Stimulated activated naive CD8-positive, alpha-beta T cell treated with anti-CD3 and anti-CD28 coated beads, Interleukin-15, amount 100 ng/mL, for 72 hours (primary cell): ENCODE measurements at regions not wholly inside any gene's neighbourhood (a gene's known extent, or its start where the extent isn't known, plus 50 kb on each side); places are given as distances from the start of the nearest gene placed in this dataset.
"Not testable (repeated sequence)": the region's sequence is repeated elsewhere in the genome, so short reads cannot be mapped to it uniquely, and the experiment has no call there.

Source experiments
- ATAC-seq: fragments of 150-1000 bp; cut with Tn5 transposase; 2 replicates; pipeline ENCODE4 v1.10.0; 2021; ENCODE audit warnings: mild to moderate bottlenecking, moderate library complexity
- DNase-seq, 2 donors: peaks; one replicate each; pipeline ENCODE4 v3.0.0; 2021 to 2022
- H3K27ac Mint-ChIP-seq, 2 donors: one replicate each; pipeline ENCODE4 v1.8.0; 2022; ENCODE audit warnings: mild to moderate bottlenecking in 2 of 2, mixed read lengths in 2 of 2, moderate library complexity in 2 of 2
- H3K27me3 Mint-ChIP-seq: one replicate; pipeline ENCODE4 v1.8.0; 2022; ENCODE audit warnings: mixed read lengths
- H3K4me1 Mint-ChIP-seq: one replicate; pipeline ENCODE4 v1.8.0; 2022; ENCODE audit warnings: mild to moderate bottlenecking, mixed read lengths
- H3K4me3 Mint-ChIP-seq, 2 donors: one replicate each; pipeline ENCODE4 v1.8.0; 2022; ENCODE audit warnings: mild to moderate bottlenecking in 2 of 2, mixed read lengths in 2 of 2, moderate library complexity in 1 of 2
- H3K9me3 Mint-ChIP-seq, 2 donors: one replicate each; pipeline ENCODE4 v1.8.0; 2022; ENCODE audit warnings: mixed read lengths in 2 of 2

DNA sequence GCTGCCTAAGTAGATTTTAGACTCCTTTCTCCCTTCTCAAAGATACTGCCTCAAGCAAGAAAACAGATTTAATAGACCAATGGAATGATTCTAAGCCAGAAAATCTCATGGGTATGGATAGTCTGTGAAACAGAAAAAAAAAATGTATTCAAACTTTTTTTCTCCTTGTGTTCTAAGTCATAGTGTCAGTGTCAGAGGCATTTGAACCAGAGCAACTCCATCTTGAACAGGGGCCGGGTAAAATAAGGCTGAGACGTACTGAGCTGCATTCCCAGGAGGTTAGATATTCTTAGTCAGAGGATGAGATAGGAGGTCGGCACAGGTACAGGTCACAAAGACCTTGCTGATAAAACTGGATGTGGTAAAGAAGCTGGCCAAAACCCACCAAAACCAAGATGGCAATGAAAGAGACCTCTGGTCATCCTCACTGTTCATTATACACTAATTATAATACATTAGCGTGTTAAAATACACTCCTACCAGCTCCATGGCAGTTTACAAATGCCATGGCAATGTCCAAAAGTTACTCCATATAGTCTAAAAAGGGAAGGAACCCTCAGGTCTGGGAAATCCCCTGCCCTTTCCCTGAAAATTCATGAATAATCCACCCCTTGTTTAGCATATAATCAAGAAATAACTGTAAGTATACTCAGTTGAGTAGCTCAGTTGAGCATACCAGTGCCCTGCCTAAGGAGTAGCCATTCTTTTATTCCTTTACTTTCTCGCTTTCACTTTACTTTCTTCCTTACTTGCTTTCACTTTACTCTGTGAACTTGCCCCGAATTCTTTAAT is 72.8 kb upstream of the GOLGA8B start:
- peaks cover 21% of the 10 kb centered on the region for H3K27me3 Mint-ChIP-seq
- no peak overlapping the region for H3K27ac Mint-ChIP-seq
- H3K9me3 Mint-ChIP-seq = no peaks in the 10 kb centered on the region
- DNase-seq = no peak
- no peaks in the 10 kb centered on the region for H3K4me1 Mint-ChIP-seq
- no peak for ATAC-seq
- H3K4me3 Mint-ChIP-seq = no peak overlapping the region

DNA sequence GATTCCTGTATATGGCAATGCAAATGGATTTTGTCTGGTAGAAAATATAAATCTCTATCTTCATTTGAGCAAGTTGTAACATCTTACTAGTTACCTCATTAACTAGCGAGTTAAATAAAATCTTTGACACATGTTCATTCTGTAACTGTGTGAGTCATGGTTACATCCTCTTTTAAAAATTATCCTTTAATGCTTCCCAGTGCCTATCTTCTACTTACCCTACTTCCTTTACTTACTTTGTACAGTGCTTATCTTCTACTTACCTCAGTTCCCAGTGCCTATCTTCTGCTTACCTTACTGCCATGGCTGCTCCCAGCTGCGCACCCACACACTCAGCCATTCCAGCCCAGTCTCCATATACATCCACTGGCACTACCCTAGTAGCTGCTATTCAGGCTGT is 71.9 kb upstream of the GOLGA8B start:
- Mint-ChIP-seq H3K4me1 (no peaks in the 10 kb centered on the region), H3K4me3 (no peak overlapping the region), H3K27ac (no peak overlapping the region), H3K9me3 (no peaks in the 10 kb centered on the region), H3K27me3 (peaks cover 17% of the 10 kb centered on the region)
- ATAC-seq = no peak
- no peak for DNase-seq

DNA sequence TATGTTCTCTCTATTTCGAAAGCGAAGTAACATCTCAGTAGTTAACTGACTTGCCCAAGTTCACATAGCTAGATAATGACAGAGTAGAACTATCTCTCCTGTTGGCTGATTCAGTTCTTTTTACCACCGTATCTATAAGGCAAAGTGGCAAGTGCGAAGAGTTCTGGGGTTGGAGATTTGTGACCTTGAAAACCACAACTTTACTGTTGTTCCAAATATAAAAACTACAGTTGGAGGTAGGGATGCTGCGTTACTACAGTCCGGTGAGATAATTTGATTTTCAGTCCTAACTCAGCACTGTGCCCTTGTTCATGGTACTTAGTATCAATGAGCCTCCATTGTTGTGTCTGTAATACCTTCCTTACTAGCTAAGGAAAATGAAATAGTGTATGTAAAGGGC is 71.2 kb upstream of the GOLGA8B start:
- ATAC-seq = no peak
- Mint-ChIP-seq H3K27ac (no peak overlapping the region), H3K9me3 (no peaks in the 10 kb centered on the region), H3K4me1 (no peaks in the 10 kb centered on the region), H3K4me3 (no peak overlapping the region), H3K27me3 (peaks cover 10% of the 10 kb centered on the region)
- no peak for DNase-seq

DNA sequence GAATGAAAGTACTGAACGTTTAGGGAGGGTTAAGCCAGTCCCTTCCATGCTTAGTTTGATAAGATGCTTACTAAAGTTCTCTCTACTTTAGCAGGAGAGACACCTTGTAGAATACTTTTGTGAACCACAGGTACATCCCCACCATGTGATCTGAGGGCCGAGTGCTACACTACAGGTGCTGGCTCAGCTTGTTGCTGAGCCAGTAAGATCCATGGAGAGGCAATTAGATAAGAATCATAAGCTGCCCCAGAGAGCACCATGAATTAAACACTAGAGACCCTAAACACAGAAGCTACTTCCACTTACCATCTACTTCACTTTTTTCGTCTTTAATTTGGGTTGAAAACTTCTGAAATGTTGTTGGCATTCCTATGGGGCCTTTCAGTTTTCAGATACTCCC is 70.5 kb upstream of the GOLGA8B start:
- Mint-ChIP-seq H3K27ac (no peak overlapping the region), H3K4me3 (no peak overlapping the region), H3K4me1 (no peaks in the 10 kb centered on the region), H3K9me3 (no peaks in the 10 kb centered on the region), H3K27me3 (peaks cover 4% of the 10 kb centered on the region)
- ATAC-seq (no peak), DNase-seq (no peak)

DNA sequence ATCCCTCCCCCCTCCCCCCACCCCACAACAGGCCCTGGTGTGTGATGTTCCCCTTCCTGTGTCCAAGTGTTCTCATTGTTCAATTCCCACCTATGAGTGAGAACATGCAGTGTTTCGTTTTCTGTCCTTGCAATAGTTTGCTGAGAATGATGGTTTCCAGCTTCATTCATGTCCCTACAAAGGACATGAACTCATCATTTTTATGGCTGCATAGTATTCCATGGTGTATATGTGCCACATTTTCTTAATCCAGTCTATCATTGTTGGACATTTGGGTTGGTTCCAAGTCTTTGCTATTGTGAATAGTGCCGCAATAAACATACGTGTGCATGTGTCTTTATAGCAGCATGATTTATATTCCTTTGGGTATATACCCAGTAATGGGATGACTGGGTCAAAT is 69.9 kb upstream of the GOLGA8B start:
- not testable (repeated sequence) for DNase-seq, H3K4me3 Mint-ChIP-seq, H3K4me1 Mint-ChIP-seq, H3K27ac Mint-ChIP-seq, H3K9me3 Mint-ChIP-seq, H3K27me3 Mint-ChIP-seq, ATAC-seq

DNA sequence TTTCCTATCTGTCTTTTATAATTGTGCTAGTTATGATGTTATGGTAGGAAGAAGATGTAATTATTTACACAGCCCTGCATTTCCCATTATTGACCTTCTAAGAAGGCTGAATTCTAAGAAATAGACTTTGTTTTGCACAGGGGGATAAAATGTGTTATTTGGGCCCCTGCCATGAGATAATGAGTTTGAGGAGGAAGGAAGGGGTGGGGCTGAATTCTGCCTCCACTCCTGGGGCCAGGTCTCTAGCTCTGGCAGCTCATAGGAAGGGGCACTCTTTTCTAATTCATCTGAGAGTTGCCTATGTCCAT is 69.2 kb upstream of the GOLGA8B start:
- Mint-ChIP-seq H3K4me1 (no peaks in the 10 kb centered on the region), H3K27ac (no peak overlapping the region), H3K9me3 (no peaks in the 10 kb centered on the region), H3K27me3 (no peaks in the 10 kb centered on the region), H3K4me3 (no peak overlapping the region)
- no peak for DNase-seq
- ATAC-seq = no peak

DNA sequence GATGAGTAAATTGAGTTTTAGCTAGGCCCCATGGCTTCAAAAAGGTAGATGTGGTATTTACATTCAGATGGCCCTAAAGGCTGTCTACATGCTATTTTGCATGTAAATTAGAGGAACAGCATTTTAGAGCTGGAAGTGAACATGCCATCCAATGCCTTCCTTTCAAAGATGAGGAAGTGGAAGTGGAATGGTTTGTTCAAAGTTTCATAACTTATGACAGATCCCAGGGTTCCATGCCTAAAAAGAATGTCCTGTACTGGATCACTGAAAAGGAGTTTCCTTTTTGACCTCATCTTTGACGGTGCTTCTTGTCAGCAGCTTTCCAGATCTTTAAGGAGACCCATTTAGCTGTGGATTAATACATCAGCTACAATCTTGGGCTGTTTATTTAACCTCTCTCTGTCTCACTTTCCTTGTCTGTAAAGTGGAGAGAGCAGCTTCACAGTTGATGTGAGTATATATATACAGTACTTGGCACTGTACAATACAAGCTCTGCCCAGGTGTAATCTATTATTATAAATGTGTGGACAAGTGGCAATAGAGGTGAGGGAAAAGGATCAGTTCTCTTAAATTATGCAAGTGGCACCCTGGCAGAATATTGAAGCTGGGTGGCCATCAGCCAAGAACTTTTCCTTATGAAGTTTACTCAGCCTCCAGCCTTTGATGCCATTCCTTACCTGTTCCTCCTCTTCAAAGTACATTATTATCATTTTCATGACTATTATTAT is 68.7 kb upstream of the GOLGA8B start:
- Mint-ChIP-seq H3K9me3 (no peaks in the 10 kb centered on the region), H3K27me3 (no peaks in the 10 kb centered on the region), H3K27ac (no peak overlapping the region), H3K4me1 (no peaks in the 10 kb centered on the region), H3K4me3 (no peak overlapping the region)
- ATAC-seq (no peak), DNase-seq (no peak)

DNA sequence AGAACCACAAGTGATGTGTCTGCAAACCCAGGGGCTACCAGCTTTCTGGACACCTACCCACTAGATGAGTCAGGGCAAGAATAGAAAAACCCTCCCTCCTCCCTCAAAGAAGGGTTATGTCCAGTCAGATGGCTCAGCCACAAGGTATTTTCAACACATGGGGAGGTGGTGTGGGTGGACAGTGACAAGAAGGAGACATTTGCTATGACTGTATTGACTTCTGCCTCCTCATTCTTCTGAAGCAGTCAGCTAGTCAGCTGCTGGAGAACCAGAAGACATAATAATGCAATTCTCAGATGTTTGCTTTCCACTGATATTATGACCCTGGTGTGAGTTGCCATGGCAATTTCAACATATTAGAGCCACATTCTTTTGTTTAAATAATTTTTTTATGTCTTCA is 66.7 kb upstream of the GOLGA8B start:
- Mint-ChIP-seq H3K27ac (no peak overlapping the region), H3K4me1 (no peaks in the 10 kb centered on the region), H3K27me3 (peaks cover 13% of the 10 kb centered on the region), H3K4me3 (no peak overlapping the region), H3K9me3 (no peaks in the 10 kb centered on the region)
- no peak for DNase-seq
- no peak for ATAC-seq

DNA sequence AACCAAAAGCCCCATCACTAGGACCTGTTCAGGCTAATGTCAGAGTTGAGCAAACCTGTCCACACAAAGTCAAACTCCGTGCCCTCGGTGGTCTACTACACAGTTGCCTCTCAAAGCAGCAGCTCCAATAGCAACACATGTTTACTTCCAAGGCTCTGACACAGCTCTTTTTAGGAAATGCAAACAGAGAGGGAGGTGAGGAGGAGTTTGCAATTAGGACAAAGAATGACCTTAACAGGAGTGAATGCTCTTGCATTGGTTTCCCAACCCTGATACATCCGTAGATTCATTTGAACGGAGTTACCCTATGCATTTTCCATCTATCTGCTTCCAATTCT is 64.8 kb upstream of the GOLGA8B start:
- DNase-seq (no peak), ATAC-seq (no peak)
- no peaks in the 10 kb centered on the region for H3K9me3 Mint-ChIP-seq
- no peak overlapping the region for H3K27ac Mint-ChIP-seq
- no peaks in the 10 kb centered on the region for H3K4me1 Mint-ChIP-seq
- no peak overlapping the region for H3K4me3 Mint-ChIP-seq
- peaks cover 13% of the 10 kb centered on the region for H3K27me3 Mint-ChIP-seq

DNA sequence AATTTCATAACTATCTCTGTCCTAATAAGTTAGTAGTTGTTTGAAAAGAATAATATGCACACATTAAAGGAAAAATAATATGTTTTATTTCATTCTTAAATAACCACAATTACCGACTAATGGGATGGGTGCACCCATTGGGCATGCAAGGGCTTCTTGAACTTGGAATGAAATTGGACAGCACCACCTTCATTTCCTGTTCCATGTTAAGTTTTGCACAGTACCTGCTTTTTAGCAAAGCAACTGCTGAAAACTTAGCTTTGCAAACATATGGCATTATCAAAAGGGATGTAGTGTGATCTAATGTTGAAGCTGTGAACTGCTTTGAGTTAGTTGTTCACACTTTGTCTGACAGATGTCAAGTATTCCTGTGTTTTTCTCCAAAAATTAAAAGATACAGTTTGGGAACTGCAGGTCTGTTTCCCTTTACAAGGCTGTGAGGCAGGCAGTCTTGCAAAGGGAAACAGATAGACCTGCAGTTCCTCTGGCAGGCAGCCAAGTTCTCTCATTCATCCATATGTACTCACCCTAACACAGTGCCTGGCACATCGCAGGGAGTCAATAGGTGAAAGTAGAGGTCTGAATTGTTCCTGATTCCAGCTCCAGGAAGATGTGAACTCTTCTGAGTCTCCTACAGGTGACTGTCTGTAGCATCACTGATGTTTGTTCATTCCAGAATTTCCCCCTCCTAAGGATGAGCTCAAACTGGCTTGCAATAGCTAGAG is 64.3 kb upstream of the GOLGA8B start:
- H3K27ac Mint-ChIP-seq = no peak overlapping the region
- H3K27me3 Mint-ChIP-seq = peaks cover 13% of the 10 kb centered on the region
- DNase-seq = no peak
- H3K4me3 Mint-ChIP-seq = no peak overlapping the region
- no peak for ATAC-seq
- no peaks in the 10 kb centered on the region for H3K9me3 Mint-ChIP-seq
- H3K4me1 Mint-ChIP-seq = no peaks in the 10 kb centered on the region

DNA sequence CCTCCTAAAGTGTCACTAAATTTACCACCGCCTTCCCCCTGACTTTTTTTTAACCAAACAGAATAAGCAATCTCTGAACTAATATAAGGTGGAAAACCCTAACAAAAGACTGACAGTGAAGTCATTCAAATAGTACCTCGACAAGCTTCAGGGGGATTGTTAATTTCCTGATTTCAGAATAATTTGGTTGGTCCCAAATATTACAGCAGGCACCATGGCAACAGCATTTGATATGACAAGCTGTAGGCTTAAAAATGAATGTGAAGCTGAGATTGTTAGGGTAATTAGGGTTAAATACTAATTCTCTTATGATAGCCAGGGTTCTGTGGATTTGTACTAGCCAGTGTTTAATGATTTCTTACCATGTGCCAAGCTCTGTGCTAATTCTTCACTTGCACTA is 63.5 kb upstream of the GOLGA8B start:
- ATAC-seq = no peak

DNA sequence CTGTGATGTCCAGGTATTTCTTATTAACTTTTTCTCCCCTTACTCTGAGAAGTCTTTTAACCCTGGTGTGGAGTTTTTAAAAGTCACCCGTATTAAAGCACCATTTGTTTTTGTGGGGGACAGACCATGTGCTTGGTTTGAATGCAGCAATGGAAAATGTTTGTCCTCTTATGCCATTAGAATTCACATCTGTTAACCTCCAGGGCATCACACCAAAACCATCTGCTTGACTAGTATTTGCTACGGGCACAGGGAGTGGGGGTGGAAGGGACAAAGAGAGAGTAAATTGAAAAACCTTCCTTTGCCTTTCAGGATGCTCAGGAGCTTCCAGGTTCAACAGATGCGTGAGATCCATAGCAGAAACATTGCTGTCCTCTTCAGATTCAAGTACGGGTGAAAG is 61.4 kb upstream of the GOLGA8B start:
- no peaks in the 10 kb centered on the region for H3K4me1 Mint-ChIP-seq
- H3K27me3 Mint-ChIP-seq = peaks cover 20% of the 10 kb centered on the region
- DNase-seq = no peak
- no peak overlapping the region for H3K4me3 Mint-ChIP-seq
- no peak overlapping the region for H3K27ac Mint-ChIP-seq
- no peak for ATAC-seq
- H3K9me3 Mint-ChIP-seq = no peaks in the 10 kb centered on the region

More for the DNA sequence above, 63.5 kb upstream of the GOLGA8B start:
- Mint-ChIP-seq H3K27ac (no peak overlapping the region), H3K9me3 (no peaks in the 10 kb centered on the region), H3K4me3 (no peak overlapping the region), H3K4me1 (no peaks in the 10 kb centered on the region), H3K27me3 (peaks cover 19% of the 10 kb centered on the region)
- no peak for DNase-seq

DNA sequence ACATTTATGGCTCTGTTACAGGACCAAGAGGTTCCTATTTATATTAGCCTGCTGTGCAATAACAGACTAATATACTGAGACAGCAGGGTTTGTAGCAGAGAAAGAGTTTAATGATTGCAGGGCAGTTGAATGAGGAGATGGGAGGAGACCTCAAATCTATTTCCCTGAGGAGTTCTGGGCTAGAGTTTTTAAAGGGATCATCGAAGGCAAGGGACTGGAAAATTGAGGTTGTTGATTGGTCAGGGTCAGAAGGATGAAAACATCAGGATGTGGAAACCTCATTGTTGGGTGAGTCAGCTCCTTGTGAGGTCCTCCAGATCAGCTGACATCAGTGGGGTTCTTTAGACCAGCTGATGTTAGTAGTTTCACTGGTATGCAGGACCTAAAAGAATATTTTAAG is 60.6 kb upstream of the GOLGA8B start:
- ATAC-seq = no peak
- Mint-ChIP-seq H3K9me3 (no peaks in the 10 kb centered on the region), H3K27ac (no peak overlapping the region), H3K27me3 (peaks cover 20% of the 10 kb centered on the region), H3K4me1 (no peaks in the 10 kb centered on the region), H3K4me3 (no peak overlapping the region)
- no peak for DNase-seq

DNA sequence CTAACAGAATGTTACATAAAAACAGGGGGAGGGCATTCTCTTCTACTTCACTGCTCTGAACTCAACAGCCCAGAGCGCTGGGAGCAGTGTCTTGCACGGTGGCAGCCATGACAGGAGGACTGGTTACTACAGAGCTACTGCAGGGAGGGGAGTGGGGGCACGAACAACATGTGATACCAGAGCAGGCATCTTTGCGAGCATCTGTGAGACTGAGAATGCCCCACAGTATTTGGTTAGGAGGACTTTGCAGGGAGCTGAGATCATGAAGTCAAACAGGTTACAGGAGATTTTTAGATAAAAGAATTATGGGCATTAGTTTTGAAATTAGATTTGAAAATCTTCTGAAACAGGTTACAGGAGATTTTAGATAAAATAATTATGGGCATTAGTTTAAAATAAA is 58.8 kb upstream of the GOLGA8B start:
- ATAC-seq (no peak), DNase-seq (no peak)
- peaks cover 20% of the 10 kb centered on the region for H3K27me3 Mint-ChIP-seq
- H3K27ac Mint-ChIP-seq = no peak overlapping the region
- no peaks in the 10 kb centered on the region for H3K4me1 Mint-ChIP-seq
- H3K9me3 Mint-ChIP-seq = no peaks in the 10 kb centered on the region
- H3K4me3 Mint-ChIP-seq = no peak overlapping the region

DNA sequence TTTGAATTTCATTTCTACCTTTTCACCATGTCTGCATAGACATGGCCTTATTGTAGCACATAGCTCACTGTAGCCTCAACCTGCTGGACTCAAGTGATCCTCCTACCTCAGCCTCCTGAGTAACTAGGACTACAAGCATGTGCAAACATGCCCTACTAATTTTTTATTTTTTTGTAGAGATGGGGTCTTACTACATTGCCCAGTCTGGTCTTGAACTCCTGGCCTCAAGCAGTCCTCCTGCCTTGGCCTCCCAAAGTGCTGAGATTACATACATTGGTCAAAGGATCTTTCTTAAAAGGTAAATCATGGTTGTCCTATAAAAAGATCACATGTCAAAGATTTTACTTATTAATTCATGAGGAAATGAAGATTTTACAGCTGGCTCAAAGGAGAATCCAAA is 57.2 kb upstream of the GOLGA8B start:
- Mint-ChIP-seq H3K27me3 (peaks cover 12% of the 10 kb centered on the region), H3K9me3 (no peaks in the 10 kb centered on the region), H3K27ac (no peak overlapping the region), H3K4me1 (no peaks in the 10 kb centered on the region), H3K4me3 (no peak overlapping the region)
- DNase-seq (no peak), ATAC-seq (no peak)

DNA sequence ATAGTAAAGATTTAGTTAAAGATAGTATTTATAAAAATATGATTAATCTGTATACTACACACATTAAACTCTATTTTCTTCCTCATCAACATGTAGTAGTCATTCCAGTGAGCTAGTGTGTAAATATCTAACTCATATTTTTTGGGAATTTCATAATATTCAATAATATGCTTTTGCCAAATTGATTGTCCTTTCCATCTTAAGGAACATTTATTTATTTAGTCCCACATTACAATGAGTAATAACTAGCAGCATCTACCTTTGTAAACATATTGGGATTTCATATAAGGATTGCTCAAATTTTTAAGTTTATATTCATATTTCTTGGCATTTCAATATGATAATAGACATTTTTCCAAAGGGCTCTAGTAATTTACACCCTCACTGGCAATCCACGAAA is 53.9 kb upstream of the GOLGA8B start:
- no peak overlapping the region for H3K27ac Mint-ChIP-seq
- H3K4me3 Mint-ChIP-seq = no peak overlapping the region
- H3K4me1 Mint-ChIP-seq = no peaks in the 10 kb centered on the region
- DNase-seq (no peak), ATAC-seq (no peak)
- H3K9me3 Mint-ChIP-seq = peaks cover 0 to 8% of the 10 kb centered on the region in 2 donors
- H3K27me3 Mint-ChIP-seq = peaks cover 13% of the 10 kb centered on the region
